NCI-H2029 (cell line): ENCODE measurements at regions not wholly inside any gene's neighbourhood (a gene's known extent, or its start where the extent isn't known, plus 50 kb on each side); places are given as distances from the start of the nearest gene placed in this dataset.
"Not testable (repeated sequence)": the region's sequence is repeated elsewhere in the genome, so short reads cannot be mapped to it uniquely, and the experiment has no call there.

Experiments used
- DNase-seq: peaks from one replicate; lab custom pipeline; 2025; lab: John Stamatoyannopoulos, UW

DNA sequence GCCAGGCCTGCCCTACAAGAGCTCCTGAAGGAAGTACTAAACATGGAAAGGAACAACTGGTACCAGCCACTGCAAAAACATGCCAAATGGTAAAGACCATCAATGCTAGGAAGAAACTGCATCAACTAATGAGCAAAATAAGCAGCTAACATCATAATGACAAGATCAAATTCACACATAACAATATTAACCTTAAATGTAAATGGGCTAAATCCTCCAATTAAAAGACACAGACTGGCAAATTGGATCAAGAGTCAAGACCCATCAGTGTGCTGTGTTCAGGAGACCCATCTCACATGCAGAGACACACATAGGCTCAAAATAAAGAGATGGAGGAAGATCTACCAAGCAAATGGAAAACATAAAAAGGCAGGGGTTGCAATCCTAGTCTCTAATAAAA lies 119.0 kb upstream of the CARMIL1 start:
- not testable (repeated sequence) for DNase-seq

DNA sequence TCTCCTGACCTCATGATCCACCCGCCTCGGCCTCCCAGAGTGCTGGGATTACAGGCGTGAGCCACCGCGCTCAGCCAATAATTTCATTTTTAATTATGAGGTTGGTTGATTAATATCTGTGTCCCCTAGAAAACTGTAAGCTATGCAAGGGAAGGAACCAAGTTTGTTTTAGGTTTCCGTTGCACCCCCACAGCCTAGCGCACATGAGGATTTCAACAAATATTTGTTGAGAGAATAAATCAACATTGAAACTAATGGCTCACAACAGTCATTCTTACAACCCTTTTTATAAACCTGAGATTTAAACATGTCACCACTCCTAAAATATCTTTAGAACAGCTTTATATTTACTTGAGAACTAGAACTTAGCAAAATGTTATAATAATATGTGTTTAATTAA lies 114.0 kb upstream of the CARMIL1 start:
- peak; percentile 44 for DNase-seq

DNA sequence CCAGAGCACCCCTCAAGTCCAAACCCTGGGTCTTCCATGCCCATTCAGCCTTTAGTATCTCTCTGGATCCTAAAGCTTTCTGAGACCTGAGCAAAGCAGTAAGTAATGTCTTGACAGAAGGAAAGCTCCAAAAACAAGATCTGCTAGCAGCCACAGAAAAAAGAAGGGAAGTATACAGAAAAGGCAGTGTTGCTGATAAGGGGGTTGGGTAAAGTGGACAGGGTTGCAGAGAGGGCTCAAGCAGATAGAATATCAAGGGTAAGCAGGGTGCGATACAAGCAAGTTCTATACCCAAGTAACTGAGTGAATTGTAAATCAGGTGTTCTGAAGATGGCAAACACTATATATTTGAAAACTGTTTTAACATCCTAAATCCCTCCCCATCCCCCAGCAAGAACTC lies 113.4 kb upstream of the CARMIL1 start:
- DNase-seq, result no peak

DNA sequence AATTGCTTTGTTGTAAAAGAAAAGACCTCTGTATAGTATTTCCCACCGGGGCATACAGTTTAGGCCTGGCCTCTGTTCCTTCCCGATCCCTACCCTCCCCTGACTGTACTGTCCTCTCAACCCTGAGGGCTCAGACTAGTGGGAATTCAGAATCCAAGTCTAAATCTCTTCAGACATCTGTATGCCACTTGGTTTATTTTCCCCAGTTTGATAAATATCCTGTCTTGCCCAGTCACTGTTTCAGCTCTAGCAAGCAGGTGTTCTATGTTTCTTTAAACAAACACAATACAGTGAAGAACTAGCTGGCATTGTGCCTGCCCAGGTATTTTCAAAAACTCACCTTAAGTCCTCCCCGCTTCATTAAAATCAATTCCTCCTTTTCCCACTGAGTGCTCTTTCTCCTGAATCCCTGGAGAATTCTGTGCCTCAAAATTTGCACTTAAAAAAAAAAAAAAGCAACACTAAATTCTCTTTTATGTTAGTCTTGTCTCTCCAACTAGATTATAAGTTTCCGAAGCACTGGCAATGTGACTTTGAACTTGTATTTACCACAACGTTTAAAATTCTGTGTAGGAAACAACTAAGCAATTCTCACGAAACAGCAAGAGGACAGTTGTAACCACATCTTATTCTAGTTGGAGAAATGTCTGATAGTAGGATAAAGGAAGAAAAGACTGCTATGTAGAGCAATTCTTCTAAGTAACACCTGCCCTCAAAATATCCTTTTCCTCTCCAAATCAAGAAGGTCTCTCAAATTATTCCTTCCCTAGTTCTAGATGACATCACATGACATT lies 112.0 kb upstream of the CARMIL1 start:
- DNase-seq, result peak; percentile 80

DNA sequence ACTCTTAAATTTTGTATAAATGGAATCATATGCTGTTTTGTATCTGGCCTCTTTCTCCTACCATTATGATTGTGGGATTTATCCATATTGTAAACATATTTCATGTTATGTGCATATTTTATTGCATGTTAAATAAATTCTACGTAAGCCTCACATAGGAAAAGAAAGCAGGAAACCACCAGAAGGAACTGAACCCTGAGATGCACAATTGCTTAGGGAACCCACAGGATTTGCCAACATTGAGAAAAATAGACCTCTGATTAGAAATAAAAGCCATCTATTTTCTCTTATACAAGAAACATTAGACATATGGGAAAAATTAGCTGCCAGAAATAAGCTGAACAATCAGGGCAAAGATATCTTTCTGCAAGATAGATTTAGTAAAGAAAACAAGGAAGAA lies 111.2 kb upstream of the CARMIL1 start:
- DNase-seq, result no peak

DNA sequence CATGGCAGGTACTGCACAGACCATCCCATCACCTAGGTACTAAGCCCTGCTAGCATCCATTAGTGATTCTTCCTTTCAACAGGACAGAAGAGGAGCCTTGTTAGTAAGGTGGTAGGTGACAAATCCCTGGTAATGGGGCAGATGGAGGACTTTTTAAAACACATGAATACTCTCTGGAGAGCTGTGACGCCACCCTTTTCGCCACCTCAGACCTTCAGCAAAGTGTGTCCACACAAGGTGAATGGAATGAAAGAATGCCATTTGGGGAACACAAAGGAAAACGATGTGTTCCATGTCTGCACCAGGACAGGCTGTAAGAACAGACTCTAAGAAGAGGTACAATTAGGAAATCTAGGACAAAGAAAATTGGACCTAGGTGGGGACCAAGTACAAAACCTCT lies 110.5 kb upstream of the CARMIL1 start:
- no peak for DNase-seq

DNA sequence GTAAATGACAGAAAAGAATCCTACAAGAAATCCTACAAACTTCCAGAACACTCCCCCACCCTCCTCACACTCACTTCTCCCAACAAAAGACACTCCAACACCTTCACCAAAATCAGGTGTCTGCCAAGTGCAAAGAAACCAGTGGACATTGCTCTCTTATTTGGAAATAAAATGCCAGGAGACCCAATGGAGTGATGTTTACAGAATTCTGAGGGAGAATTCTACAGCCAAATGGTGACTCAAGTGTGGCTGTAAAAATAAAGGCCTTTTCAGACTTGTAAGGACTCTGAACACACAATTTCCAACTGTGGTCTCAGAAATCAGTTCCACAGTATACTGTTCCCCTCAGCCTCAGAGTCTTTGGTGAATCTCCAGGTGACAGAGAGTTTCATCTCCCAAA lies 109.6 kb upstream of the CARMIL1 start:
- DNase-seq, result no peak

DNA sequence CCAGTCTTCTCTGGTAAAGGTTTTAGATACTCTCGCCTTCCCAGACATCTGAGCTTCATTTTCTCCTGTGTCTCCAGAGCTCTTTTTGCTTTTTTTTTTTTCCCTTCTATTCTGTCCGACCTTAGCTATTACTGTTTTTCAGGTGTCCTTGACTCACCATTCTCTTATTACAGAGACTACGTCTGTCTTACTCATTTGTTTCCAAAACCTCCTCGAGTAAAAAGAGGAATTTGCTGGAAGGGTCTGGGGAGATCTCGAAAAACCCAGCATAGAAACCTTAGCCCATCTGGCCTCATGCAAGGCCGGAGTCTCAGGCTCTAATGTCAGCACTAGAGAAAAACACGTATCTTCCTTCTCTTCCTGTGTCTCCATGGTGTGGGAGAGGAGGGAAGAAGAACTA lies 109.2 kb upstream of the CARMIL1 start:
- DNase-seq, result no peak

DNA sequence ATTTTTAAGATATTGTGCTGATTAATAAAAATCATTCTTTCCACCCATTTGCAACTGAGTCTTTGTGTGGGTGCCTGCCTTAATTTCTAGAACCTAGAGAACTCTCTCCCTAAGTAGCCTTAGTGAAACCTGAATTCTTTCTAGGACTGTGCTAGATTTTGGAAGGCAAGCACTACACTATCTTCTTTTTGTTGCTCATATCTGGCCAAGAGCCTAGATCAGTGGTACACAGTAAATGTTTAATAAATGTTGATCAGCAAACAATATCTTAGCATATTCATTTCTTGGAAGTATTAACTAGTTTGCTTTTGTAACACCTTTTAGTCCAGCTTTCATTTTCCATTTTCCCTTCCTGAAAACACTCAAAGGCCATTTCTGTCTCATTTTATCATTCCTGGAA lies 108.5 kb upstream of the CARMIL1 start:
- no peak for DNase-seq

DNA sequence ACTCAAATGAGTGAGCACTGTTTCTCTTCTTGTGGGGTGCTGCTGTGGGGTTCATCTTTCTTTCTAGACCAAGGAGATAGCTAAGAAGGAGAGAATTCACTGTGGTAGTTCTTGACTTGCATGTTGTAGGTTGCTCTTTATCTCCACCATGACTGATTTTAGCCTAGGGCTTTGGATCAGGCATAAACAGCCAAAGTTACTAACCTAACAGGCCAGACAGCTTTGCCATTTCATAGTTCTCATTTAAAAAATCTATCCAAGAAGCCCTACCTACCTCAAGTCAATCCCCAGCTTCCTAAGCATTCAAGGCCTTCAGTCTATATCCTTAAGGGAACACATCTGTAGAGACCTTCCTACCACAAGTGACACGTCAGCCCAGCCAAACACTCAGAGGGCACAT lies 107.9 kb upstream of the CARMIL1 start:
- DNase-seq, result no peak

DNA sequence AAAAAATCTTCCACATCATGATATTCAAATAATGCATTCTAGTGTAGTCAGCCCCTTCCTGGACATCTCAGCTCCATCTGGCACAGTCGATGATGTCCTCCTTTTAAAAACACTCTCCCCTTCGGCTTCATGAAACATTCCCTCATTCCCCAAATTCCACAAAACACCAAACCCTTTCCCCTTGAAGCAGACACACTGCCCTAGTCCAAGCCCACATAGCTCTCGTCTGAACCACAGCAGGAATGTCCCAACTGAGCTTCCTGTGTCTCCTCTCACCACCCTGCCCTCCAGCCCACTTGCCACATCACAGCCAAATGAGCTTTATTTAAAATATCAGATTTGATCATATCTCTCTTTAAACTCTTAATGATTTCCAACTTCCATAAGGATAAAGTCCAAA lies 106.4 kb upstream of the CARMIL1 start:
- DNase-seq, result no peak

DNA sequence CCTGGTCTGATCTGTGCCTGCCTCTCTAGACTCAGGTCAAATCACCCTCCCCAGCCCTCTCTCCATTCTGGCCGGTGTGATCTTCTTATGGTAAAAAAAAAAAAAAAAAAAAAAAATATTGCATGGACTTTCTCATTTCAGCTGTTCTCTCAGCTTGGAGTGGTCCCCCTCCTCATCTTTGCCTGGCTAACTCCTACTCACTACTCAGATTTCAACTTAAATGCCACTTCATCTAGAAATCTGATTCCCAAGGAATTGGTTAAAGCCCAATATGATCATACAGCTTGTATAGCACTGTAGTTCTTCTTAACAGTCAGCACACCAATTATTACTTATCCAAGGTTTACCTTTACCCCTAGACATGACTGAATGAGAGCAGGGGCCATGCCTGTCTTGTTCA lies 105.9 kb upstream of the CARMIL1 start:
- no peak for DNase-seq

DNA sequence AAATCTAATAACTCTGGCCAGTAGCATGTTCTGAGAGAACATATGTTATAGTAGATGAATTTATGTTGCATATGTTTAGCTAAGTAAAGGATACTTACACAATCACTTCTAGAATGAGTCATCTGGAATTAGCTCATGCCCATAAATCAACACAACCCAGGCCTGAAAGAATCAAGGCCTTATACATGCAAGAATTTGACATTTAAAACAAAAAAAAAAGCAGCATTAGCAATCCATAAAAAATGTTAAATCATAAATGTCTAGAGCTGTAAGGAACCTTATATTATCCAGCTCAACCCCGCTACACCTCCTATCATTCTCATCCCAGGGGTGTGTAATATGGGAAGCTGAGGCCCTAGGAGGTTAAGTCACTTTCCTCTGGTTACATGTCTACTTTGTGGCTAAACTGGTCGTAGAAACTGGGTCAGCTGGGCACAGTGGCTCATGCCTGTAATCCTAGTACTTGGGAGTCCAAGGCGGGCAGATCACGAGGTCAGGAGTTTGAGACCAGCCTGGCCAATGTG lies 105.2 kb upstream of the CARMIL1 start:
- peak; percentile 41 for DNase-seq

DNA sequence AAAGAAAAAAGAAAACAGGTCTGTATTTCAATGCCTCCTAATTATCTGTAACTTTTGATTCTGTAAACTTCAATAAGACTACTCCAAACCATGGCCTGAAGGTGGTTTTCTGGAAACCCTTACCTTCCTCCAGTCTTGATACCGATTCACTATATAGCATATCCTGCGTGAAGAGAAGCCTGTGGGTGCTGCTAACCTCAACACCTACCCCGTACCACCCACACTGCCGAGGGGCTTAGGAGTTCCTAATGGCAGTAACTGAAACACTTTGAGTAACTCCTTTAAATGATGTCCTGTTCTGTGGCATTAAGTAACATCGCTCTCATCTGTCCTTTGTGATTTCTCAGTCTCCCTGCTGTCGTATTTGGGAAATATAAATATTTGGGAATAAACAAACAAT lies 104.5 kb upstream of the CARMIL1 start:
- no peak for DNase-seq

DNA sequence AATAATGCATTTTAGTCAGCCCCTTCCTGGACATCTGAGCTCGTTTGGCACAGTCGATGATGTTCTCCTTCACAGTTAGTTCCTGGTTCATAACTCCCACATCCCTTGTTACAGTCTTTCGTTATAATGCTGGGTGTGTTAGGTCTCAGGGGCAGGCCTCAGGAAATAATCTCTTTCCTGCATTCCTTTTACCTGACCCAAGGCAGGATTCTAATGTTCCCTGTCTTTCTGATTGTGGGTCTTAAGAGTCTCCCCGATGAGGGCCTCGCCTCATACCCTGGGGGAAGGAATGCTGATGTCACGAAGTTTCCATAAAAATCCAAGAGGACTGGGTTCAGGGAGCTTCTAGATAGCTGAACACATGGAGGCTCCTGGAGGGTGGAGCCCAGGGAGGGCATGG lies 104.0 kb upstream of the CARMIL1 start:
- DNase-seq, result peak; percentile 36

DNA sequence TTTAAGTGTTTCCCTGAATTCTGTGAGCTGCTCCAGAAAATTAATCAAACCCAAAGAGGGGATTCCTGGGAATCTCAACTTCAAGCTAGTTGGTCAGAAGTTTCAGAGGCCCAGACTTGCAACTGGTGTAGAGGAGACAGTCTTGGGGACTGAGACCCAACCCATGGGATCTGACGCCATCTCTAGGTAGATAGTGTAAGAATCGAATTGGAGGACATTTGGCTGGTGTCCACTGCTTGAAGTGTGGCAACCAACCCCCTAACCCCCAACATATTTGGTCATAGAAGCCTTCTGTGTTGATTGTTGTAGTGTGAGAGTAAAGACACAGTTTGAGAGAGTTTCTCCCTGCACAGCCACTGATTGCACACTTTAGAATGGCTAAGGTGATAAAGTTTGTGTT lies 103.5 kb upstream of the CARMIL1 start:
- DNase-seq, result no peak

DNA sequence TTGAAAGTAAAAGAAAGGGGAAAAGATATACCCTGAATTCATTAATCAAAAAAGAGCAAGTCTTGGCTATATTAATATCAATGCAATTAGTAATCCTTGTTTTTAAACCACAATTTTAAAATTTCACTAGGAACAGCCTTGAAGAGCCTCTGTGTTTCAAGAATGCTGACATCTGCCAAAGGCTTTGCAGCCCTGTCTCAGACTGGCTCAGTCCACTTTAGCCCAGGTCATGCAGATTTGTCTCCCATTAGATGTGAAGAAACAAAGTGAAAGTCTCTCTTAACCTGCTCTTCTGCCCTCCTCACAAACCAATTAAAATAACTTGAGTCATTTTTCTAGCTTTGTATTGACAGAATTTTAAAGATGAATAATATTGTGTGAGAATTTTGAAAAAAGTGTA lies 102.7 kb upstream of the CARMIL1 start:
- no peak for DNase-seq

DNA sequence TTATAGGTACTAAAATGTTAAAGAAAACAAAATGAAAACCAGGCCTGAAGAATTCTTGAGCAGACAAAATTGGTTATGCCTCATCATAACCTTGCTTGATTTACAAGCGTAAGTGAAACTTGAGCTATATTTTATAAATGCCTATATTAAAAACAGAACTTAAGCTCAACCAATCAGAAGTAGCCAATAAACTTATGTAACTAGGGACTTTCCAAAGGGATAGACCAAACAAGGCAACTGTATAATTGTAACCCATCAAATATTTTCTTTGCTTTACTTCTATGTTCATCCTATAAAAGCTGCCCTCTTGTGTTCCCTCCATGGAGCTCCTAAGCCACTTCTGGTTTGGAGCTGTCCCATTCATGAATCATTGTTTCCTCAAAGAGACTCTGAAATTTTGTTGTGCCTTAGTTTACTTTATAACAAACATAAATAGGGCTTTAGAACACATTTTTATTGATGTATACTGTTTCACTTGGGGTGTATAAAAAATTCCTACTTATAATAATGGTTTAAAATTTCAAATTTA lies 101.6 kb upstream of the CARMIL1 start:
- DNase-seq, result no peak

DNA sequence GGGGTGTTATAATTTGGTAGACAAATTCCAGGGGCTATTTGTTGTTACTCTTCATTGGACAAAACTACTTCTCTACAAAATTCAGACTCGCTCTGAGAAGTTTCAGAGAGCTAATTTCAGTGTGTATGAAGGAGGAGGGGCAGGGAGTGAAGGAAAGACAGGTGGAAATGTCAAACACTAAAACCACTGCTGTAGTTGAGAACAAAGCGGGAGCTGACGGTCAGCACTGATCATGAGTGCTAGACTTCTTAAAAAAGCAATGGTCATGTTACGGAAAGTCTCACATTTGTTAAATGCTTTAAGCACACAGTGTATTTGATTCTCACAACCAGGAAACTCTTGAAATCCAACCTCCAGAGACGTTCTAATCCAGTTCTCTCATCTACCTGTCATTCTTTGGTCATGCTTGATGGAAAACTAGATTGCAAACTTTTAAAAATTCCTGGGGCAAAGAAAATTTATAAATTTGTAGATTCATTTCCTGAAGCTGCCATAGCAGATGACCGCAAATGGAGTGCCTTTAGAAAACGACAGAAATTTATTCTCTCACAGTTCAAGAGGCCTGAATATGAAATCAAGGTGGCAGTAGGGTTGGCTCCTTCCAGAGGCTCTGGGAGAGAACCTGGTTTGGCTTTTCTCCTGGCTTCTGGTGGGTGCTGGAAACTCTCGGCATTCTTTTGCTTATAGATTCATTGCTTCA lies 100.7 kb upstream of the CARMIL1 start:
- DNase-seq, result no peak

DNA sequence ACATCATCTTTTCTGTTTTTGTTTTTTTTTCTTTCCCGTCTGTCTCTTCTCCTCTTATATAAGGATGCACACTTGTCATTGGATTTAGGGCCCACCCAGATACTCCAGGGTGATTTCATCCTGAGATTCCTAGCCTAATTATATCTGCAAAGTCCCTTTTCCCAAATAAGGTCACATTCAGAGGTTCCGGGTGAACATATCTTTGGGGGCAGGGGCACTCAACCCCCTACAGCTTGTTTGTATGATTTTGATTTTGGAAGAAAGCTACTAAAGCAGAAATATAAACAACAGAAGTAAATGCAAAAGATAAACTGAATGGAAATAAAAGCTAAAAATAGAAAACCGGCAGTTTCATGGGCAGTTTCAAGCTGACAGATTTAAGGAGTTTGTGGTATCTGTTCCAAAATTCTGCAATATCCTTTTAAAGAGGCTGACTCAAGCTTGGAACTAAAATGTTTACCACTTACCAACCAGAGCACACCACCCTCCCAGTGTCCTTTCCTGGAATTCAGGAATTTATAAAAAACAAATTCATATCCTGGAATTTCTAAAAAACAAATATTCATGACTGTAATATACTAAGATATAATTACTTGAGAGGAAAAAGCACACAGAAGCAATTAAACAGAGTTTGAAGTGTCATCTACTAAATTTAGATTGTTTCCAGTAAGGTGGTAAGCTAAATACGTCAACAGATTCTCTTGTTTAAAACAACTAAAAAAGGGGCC lies 100.0 kb upstream of the CARMIL1 start:
- DNase-seq, result no peak

DNA sequence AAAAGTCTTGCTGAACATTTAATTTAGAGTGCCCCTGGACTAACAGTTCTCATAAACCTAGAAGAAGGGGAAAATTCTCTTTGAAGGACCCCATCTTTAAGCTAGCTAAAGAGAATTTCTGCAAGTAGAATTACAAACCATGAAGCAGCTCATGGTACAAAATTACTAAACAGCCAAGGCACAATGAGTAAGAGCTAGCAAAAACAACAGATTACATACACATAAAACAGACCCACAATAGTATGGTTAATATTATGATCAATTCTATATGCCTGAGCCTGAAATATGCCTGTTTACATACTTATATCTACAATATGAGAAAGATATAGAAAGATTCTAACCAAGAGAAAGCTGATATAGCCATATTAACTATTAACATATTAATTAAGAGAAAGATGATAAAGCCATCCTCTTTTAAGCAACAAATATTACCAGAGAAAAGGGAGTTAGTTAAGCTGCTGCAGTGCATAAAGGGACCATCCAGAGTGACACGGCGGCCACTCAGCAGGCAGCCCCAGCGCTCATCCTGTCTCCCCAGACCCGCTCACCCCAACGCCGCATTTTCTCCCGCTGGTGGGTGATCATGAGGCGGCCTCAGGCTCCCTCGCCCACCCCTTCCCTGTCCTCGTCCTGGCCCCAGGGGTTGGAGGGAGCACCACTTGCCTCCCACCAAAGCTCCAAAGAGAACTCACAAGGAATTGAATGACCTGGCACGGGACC lies 98.4 kb upstream of the CARMIL1 start:
- DNase-seq, result no peak

DNA sequence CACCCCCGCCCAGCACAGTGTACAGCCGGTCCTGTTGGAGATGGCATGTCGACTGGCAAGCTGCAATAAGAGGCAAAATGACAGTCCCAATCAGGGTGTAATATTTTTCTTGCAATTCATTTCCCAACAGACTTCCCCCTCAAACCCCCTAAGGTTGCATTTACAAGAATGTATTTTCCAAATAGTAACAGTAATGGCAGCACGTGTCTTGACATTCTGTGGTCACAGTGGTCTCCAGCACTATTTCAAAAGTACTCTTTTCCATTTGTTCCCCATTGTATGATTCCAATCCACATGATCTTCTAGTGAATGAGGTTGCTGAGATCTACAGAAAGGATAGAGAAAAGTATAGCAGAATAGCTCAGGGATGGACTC lies 97.8 kb upstream of the CARMIL1 start:
- no peak for DNase-seq
